ENCODE measurements at regions not wholly inside any gene's neighbourhood (a gene's known extent, or its start where the extent isn't known, plus 50 kb on each side); places are given as distances from the start of the nearest gene placed in this dataset.

DNA sequence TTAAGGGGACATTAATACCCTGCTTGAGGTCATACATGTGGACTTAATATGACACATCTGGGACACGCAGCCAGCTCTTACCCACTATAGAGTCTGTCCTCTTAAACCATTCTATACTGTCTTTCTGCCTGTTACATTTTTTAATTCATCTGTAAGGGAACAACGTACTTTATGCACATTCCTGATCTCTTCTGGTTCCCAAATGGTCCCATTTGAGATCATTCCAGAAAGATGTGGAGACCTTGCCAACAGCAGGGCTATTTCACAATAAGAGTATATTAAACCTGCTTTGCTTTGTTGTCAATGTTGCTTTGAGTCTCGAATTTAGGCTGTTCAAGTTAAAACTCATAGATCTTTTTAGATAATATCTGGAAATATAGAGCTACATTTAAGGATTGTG lies 332.2 kb upstream of the RAG2 start (continued):
- TF ChIP-seq, protein P1, sequence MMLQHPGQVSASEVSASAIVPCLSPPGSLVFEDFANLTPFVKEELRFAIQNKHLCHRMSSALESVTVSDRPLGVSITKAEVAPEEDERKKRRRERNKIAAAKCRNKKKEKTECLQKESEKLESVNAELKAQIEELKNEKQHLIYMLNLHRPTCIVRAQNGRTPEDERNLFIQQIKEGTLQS (CRISPR knock-in tag; conservative IDR thresholded peaks at IDR 0.05): no peak
- no peak for TF ChIP-seq CREM (CRISPR knock-in tag; IDR thresholded peaks at IDR 0.05)
- TF ChIP-seq IRF2 (CRISPR knock-in tag; IDR thresholded peaks at IDR 0.05; ENCODE audit: borderline replicate concordance, low read depth): no peak
- TF ChIP-seq, protein P2, sequence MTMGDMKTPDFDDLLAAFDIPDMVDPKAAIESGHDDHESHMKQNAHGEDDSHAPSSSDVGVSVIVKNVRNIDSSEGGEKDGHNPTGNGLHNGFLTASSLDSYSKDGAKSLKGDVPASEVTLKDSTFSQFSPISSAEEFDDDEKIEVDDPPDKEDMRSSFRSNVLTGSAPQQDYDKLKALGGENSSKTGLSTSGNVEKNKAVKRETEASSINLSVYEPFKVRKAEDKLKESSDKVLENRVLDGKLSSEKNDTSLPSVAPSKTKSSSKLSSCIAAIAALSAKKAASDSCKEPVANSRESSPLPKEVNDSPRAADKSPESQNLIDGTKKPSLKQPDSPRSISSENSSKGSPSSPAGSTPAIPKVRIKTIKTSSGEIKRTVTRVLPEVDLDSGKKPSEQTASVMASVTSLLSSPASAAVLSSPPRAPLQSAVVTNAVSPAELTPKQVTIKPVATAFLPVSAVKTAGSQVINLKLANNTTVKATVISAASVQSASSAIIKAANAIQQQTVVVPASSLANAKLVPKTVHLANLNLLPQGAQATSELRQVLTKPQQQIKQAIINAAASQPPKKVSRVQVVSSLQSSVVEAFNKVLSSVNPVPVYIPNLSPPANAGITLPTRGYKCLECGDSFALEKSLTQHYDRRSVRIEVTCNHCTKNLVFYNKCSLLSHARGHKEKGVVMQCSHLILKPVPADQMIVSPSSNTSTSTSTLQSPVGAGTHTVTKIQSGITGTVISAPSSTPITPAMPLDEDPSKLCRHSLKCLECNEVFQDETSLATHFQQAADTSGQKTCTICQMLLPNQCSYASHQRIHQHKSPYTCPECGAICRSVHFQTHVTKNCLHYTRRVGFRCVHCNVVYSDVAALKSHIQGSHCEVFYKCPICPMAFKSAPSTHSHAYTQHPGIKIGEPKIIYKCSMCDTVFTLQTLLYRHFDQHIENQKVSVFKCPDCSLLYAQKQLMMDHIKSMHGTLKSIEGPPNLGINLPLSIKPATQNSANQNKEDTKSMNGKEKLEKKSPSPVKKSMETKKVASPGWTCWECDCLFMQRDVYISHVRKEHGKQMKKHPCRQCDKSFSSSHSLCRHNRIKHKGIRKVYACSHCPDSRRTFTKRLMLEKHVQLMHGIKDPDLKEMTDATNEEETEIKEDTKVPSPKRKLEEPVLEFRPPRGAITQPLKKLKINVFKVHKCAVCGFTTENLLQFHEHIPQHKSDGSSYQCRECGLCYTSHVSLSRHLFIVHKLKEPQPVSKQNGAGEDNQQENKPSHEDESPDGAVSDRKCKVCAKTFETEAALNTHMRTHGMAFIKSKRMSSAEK (CRISPR knock-in tag; IDR thresholded peaks at IDR 0.05; ENCODE audit: borderline replicate concordance): no peak

DNA sequence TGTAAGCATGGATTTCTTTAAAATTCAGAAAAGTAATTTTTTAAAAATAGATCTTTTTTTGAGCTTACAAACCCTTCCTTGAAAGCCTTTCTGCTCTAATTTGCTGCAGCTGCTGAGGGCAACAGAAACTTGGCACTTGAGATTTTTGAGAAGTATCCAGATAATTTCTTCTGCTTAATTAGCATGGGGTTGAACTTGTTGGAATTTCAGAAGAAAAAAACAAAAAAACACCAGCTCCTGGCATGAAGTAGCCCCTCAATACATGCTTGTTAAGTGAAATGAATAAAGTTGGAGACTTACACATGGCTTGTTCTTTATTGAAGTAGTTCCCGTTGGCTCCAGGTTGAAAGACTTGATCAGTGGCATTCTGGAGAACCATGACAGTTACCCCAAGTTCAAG lies 331.4 kb upstream of the RAG2 start:
- ATAC-seq: no peak
- Mint-ChIP-seq H3K4me3 (no peak overlapping the region), H3K9me3 (peaks cover 89% of the 10 kb centered on the region), H3K27ac (no peak overlapping the region), H3K27me3 (ENCODE audit: low read depth) (peaks cover 2% of the 10 kb centered on the region; the same call in 1 of the 2 replicates), H3K4me1 (no peaks in the 10 kb centered on the region), H3K36me3 (peaks cover 63% of the 10 kb centered on the region)
- ChIA-PET POLR2A (no interaction called here), CTCF (no interaction called here)
- DNase-seq (ENCODE audit: low spot score): no peak
- TF ChIP-seq ESRRA (CRISPR knock-in tag; IDR thresholded peaks at IDR 0.05; ENCODE audit: borderline replicate concordance) (no peak), ZNF263 (CRISPR knock-in tag; IDR thresholded peaks at IDR 0.05; ENCODE audit: low read depth) (no peak), TCF7 (CRISPR knock-in tag; IDR thresholded peaks at IDR 0.05; ENCODE audit: low read depth) (no peak), GTF2I (CRISPR knock-in tag; conservative IDR thresholded peaks at IDR 0.05) (no peak), JAZF1 (CRISPR knock-in tag; IDR thresholded peaks at IDR 0.05) (no peak), HMGA2 (CRISPR knock-in tag; IDR thresholded peaks at IDR 0.05) (no peak), CBFB (CRISPR knock-in tag; IDR thresholded peaks at IDR 0.05; ENCODE audit: low read depth) (no peak), ATF1 (CRISPR knock-in tag; IDR thresholded peaks at IDR 0.05) (no peak), ZNF138 (CRISPR knock-in tag; conservative IDR thresholded peaks at IDR 0.05) (no peak), GABPB1 (CRISPR knock-in tag; IDR thresholded peaks at IDR 0.05) (no peak), EMX1 (CRISPR knock-in tag; IDR thresholded peaks at IDR 0.05) (no peak), ZNF219 (CRISPR knock-in tag; IDR thresholded peaks at IDR 0.05; ENCODE audit: borderline replicate concordance) (no peak), FOXP1 (CRISPR knock-in tag; IDR thresholded peaks at IDR 0.05; ENCODE audit: borderline replicate concordance) (no peak), CREM (CRISPR knock-in tag; IDR thresholded peaks at IDR 0.05) (no peak), KAT7 (CRISPR knock-in tag; IDR thresholded peaks at IDR 0.05; ENCODE audit: borderline replicate concordance) (no peak), SOX15 (CRISPR knock-in tag; IDR thresholded peaks at IDR 0.05) (no peak)
- TF ChIP-seq, protein P3, sequence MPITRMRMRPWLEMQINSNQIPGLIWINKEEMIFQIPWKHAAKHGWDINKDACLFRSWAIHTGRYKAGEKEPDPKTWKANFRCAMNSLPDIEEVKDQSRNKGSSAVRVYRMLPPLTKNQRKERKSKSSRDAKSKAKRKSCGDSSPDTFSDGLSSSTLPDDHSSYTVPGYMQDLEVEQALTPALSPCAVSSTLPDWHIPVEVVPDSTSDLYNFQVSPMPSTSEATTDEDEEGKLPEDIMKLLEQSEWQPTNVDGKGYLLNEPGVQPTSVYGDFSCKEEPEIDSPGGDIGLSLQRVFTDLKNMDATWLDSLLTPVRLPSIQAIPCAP (CRISPR knock-in tag; IDR thresholded peaks at IDR 0.05): no peak
- TF ChIP-seq, protein P4, sequence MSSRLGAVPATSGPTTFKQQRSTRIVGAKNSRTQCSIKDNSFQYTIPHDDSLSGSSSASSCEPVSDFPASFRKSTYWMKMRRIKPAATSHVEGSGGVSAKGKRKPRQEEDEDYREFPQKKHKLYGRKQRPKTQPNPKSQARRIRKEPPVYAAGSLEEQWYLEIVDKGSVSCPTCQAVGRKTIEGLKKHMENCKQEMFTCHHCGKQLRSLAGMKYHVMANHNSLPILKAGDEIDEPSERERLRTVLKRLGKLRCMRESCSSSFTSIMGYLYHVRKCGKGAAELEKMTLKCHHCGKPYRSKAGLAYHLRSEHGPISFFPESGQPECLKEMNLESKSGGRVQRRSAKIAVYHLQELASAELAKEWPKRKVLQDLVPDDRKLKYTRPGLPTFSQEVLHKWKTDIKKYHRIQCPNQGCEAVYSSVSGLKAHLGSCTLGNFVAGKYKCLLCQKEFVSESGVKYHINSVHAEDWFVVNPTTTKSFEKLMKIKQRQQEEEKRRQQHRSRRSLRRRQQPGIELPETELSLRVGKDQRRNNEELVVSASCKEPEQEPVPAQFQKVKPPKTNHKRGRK (CRISPR knock-in tag; IDR thresholded peaks at IDR 0.05; ENCODE audit: borderline replicate concordance): no peak
- TF ChIP-seq, protein P5, sequence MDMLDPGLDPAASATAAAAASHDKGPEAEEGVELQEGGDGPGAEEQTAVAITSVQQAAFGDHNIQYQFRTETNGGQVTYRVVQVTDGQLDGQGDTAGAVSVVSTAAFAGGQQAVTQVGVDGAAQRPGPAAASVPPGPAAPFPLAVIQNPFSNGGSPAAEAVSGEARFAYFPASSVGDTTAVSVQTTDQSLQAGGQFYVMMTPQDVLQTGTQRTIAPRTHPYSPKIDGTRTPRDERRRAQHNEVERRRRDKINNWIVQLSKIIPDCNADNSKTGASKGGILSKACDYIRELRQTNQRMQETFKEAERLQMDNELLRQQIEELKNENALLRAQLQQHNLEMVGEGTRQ (CRISPR knock-in tag; IDR thresholded peaks at IDR 0.05): no peak
- TF ChIP-seq, protein P6, sequence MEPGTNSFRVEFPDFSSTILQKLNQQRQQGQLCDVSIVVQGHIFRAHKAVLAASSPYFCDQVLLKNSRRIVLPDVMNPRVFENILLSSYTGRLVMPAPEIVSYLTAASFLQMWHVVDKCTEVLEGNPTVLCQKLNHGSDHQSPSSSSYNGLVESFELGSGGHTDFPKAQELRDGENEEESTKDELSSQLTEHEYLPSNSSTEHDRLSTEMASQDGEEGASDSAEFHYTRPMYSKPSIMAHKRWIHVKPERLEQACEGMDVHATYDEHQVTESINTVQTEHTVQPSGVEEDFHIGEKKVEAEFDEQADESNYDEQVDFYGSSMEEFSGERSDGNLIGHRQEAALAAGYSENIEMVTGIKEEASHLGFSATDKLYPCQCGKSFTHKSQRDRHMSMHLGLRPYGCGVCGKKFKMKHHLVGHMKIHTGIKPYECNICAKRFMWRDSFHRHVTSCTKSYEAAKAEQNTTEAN (CRISPR knock-in tag; IDR thresholded peaks at IDR 0.05): no peak

Data from WTC11 (cell line).